Gastroesophageal sphincter (tissue), 4 donors: ENCODE measurements at regions not wholly inside any gene's neighbourhood (a gene's known extent, or its start where the extent isn't known, plus 50 kb on each side); places are given as distances from the start of the nearest gene placed in this dataset.

Experiments used
- ATAC-seq: fragments of 150-250 bp; one replicate; pipeline ENCODE4 v1.9.1; 2016; ENCODE audit warnings: mild to moderate bottlenecking, moderate library complexity
- H3K27ac ChIP-seq, 4 donors: fragments of 200-600 bp; sonication (generic) in 3 of 4; 1 replicate in 3 of 4; 2 replicates in 1 of 4; pipeline ENCODE4 v1.5.1; 2016 to 2019
- H3K27me3 ChIP-seq: fragments of 200-600 bp; sonication (generic); one replicate; pipeline ENCODE4 v1.5.1; 2019
- H3K36me3 ChIP-seq, 2 donors: fragments of 200-600 bp; sonication (generic); one replicate each; pipeline ENCODE4 v1.5.1; 2019; ENCODE audit warnings: control low read depth in 1 of 2
- H3K4me1 ChIP-seq, 3 donors: fragments of 200-600 bp; sonication (generic); 1 replicate in 2 of 3; 2 replicates in 1 of 3; pipeline ENCODE4 v1.5.1; 2016 to 2019; ENCODE audit warnings: control low read depth in 2 of 3
- H3K4me3 ChIP-seq, 2 donors: fragments of 200-600 bp; sonication (generic); one replicate each; pipeline ENCODE4 v1.5.1; 2019; ENCODE audit warnings: mild to moderate bottlenecking in 1 of 2, moderate library complexity in 1 of 2
- H3K9me3 ChIP-seq, 3 donors: fragments of 200-600 bp; sonication (generic); one replicate each; pipeline ENCODE4 v1.5.1; 2017 to 2019; ENCODE audit warnings: control low read depth in 2 of 3
- CTCF ChIP-seq, 4 experiments: fragments of 200-600 bp in 2 of 4; fragments of 450-650 bp in 2 of 4; sonication (generic) in 1 of 4; IDR thresholded peaks; one replicate each; pipeline ENCODE4 v1.5.1; 2017 to 2019; ENCODE audit warnings: antibody characterized with exemption in 4 of 4, mild to moderate bottlenecking in 2 of 4, moderate library complexity in 2 of 4
- EP300 ChIP-seq: sonication (generic); formaldehyde crosslinking; IDR thresholded peaks from one replicate; pipeline ENCODE4 v1.6.1; 2017; ENCODE audit warnings: antibody characterized with exemption, mild to moderate bottlenecking
- POLR2A ChIP-seq, 2 donors: fragments of 450-650 bp; IDR thresholded peaks; one replicate each; pipeline ENCODE4 v1.6.1; 2017; ENCODE audit warnings: antibody characterized with exemption in 2 of 2, mild to moderate bottlenecking in 2 of 2, moderate library complexity in 1 of 2
- POLR2AphosphoS5 ChIP-seq: sonication (generic); formaldehyde crosslinking; IDR thresholded peaks from one replicate; pipeline ENCODE4 v1.6.1; 2017; ENCODE audit warnings: antibody characterized with exemption
- WGBS, 2 donors: methylation state at CpG; one replicate each; pipeline ENCODE4 v1.1.5; 2018; ENCODE audit warnings: low coverage in 1 of 2; 5-methylcytosine and 5-hydroxymethylcytosine counted together

GRCh38 chr10:78804411-78805032 lies 264.2 kb upstream of the ZMIZ1 start:
- ATAC-seq = peak; percentile 37
- Histone ChIP-seq H3K4me1 (peaks cover 0 to 70% (median 41%) of the 10 kb centered on the region in 3 donors), H3K27me3 (no peaks in the 10 kb centered on the region), H3K27ac (peak overlapping the region; percentile 57 to 83 (median 81)), H3K36me3 (no peaks in the 10 kb centered on the region), H3K4me3 (no peak overlapping the region), H3K9me3 (no peaks in the 10 kb centered on the region)
- 17 to 20% methylated on average over 1 to 4 of the region's 7 CpGs for WGBS, 2 donors
- TF ChIP-seq EP300 (no peak), POLR2AphosphoS5 (peak; percentile 15)

- Histone ChIP-seq H3K4me1 (peaks cover 0 to 70% (median 41%) of the 10 kb centered on the region in 3 donors), H3K9me3 (no peaks in the 10 kb centered on the region), H3K27me3 (no peaks in the 10 kb centered on the region), H3K4me3 (no peak overlapping the region), H3K27ac (peak overlapping the region; percentile 57 to 83 (median 81)), H3K36me3 (no peaks in the 10 kb centered on the region)
- 17 to 37% methylated on average over 2 to 5 of the region's 6 CpGs for WGBS, 2 donors
- peak; percentile 82 for ATAC-seq
- TF ChIP-seq POLR2AphosphoS5 (peak; percentile 83), POLR2A (IDR thresholded peaks at IDR 0.05) (no peak)
Measured at GRCh38 chr10:78805176-78805575, 263.6 kb upstream of the ZMIZ1 start.

- WGBS, 2 donors = 50 to 86% methylated on average over 1 of the region's 2 CpGs
- ATAC-seq = no peak
- Histone ChIP-seq H3K27ac (peak overlapping the region in 2 of 4 donors; percentile 33 to 83), H3K4me1 (peaks cover 0 to 64% (median 41%) of the 10 kb centered on the region in 3 donors), H3K9me3 (no peaks in the 10 kb centered on the region), H3K4me3 (no peak overlapping the region), H3K36me3 (no peaks in the 10 kb centered on the region), H3K27me3 (no peaks in the 10 kb centered on the region)
- no peak for TF ChIP-seq POLR2A (IDR thresholded peaks at IDR 0.05)
- TF ChIP-seq CTCF (IDR thresholded peaks at IDR 0.05) = no peak
- no peak for TF ChIP-seq POLR2AphosphoS5
- no peak for TF ChIP-seq EP300
Measured at GRCh38 chr10:78806681-78807221, 262.0 kb upstream of the ZMIZ1 start.

GRCh38 chr10:78807504-78808203 lies 261.1 kb upstream of the ZMIZ1 start:
- no peak overlapping the region for H3K4me3 ChIP-seq
- no peaks in the 10 kb centered on the region for H3K27me3 ChIP-seq
- ATAC-seq = no peak
- H3K36me3 ChIP-seq = no peaks in the 10 kb centered on the region
- TF ChIP-seq EP300 (no peak), POLR2AphosphoS5 (no peak), CTCF (IDR thresholded peaks at IDR 0.05) (no peak), POLR2A (IDR thresholded peaks at IDR 0.05) (no peak)
- 75 to 87% methylated on average over 4 to 6 of the region's 12 CpGs for WGBS, 2 donors
- H3K4me1 ChIP-seq = peaks cover 0 to 55% (median 32%) of the 10 kb centered on the region in 3 donors
- H3K9me3 ChIP-seq = no peaks in the 10 kb centered on the region
- no peak overlapping the region for H3K27ac ChIP-seq

DNA sequence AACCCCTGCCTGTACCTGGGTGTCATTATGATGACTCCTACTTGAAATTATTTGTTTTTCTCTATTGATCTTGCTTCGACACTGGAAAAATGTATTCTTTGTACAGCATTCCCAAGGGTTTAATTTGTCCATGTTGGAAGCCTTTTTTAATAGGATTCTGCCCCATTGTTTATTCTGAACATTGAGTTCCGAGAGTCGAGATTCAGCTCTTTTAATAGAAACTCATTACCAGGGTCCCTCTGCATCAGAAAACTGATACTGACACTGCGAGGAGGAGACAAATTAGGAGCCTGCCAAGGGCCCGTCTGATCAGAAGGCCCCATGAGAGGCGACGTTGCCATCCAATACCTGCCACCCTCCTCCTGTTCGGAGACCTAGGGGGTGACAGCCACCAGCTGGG lies 260.5 kb upstream of the ZMIZ1 start:
- no peak for TF ChIP-seq CTCF (IDR thresholded peaks at IDR 0.05)
- no peak for TF ChIP-seq POLR2A (IDR thresholded peaks at IDR 0.05)
- TF ChIP-seq EP300 = no peak
- no peak for TF ChIP-seq POLR2AphosphoS5
- no peaks in the 10 kb centered on the region for H3K9me3 ChIP-seq
- H3K27me3 ChIP-seq = no peaks in the 10 kb centered on the region
- no peak overlapping the region for H3K27ac ChIP-seq
- H3K4me3 ChIP-seq = no peak overlapping the region
- peaks cover 0 to 49% (median 25%) of the 10 kb centered on the region in 3 donors for H3K4me1 ChIP-seq
- no peak for ATAC-seq
- 75 to 76% methylated on average over 1 to 7 of the region's 8 CpGs for WGBS, 2 donors
- H3K36me3 ChIP-seq = no peaks in the 10 kb centered on the region
